ENCODE measurements at regions not wholly inside any gene's neighbourhood (a gene's known extent, or its start where the extent isn't known, plus 50 kb on each side); places are given as distances from the start of the nearest gene placed in this dataset.

GRCh38 chr2:200225951-200226350 lies 80.5 kb upstream of the SPATS2L start:
- TF ChIP-seq CTCF (IDR thresholded peaks at IDR 0.05) (no peak), POLR2A (IDR thresholded peaks at IDR 0.05) (no peak)
